GM12878 (cell line): ENCODE measurements at regions not wholly inside any gene's neighbourhood (a gene's known extent, or its start where the extent isn't known, plus 50 kb on each side); places are given as distances from the start of the nearest gene placed in this dataset.

Experiments used
- ATAC-seq: fragments of 200-7000 bp; cut with Tn5 transposase; 3 replicates; pipeline ENCODE4 v1.9.1; 2020; ENCODE audit warnings: mild to moderate bottlenecking, moderate library complexity
- BruUV-seq: library from RNA; stranded (reverse); fragments of 400-500 nt; replicated peaks from 2 replicates; lab custom pipeline; 2021; lab: Mats Ljungman, UMichigan
- CTCF ChIA-PET: fragments of 300-600 bp; sonication (Branson Sonifier 250); formaldehyde crosslinking; extraction: SDS; loops from one replicate; lab custom pipeline; 2021; ENCODE audit warnings: inconsistent platforms; lab: Yijun Ruan, JAX
- POLR2A ChIA-PET: fragments of 350-600 bp; formaldehyde crosslinking; extraction: SDS; loops from one replicate; lab custom pipeline; 2021; ENCODE audit warnings: inconsistent platforms; lab: Charles Lee
- RAD21 ChIA-PET: fragments of 300-600 bp; sonication (Branson Sonifier 250); formaldehyde crosslinking; loops from one replicate; lab custom pipeline; 2023; ENCODE audit warnings: antibody characterized with exemption; ENCODE audit not compliant: unreplicated experiment; lab: Charles Lee
- SMC1A ChIA-PET: fragments of 300-600 bp; sonication (Branson Sonifier 250); formaldehyde crosslinking; loops from one replicate; lab custom pipeline; 2023; ENCODE audit not compliant: unreplicated experiment, uncharacterized antibody; lab: Charles Lee
- DNase-seq: peaks from one replicate; pipeline ENCODE4 v3.0.0-alpha.2; 2011; ENCODE audit warnings: low read depth, low spot score
- FAIRE-seq: peaks from 3 replicates; lab custom pipeline; 2011; peaks lifted over from hg19 to GRCh38; lab: Jason Lieb, UNC
- H2AFZ ChIP-seq: 2 replicates; pipeline ENCODE4 v1.6.0; 2011; ENCODE audit warnings: low read depth, low read length, control low read depth; ENCODE audit not compliant: control insufficient read depth
- H3K27ac ChIP-seq: 2 replicates; pipeline ENCODE4 v1.5.1; 2011; ENCODE audit warnings: control low read depth; ENCODE audit not compliant: control insufficient read depth, insufficient read depth
- H3K27me3 ChIP-seq, 2 experiments: replicated peaks in 1 of 2; 2 replicates each; pipeline versions ENCODE4 v1.6.0 to v1.6.1; 2011; ENCODE audit warnings: low read length in 1 of 2; ENCODE audit not compliant: control insufficient read depth in 2 of 2, insufficient read depth in 2 of 2
- H3K36me3 ChIP-seq, 2 experiments: 2 replicates each; pipeline ENCODE4 v1.5.1; 2011; ENCODE audit warnings: low read length in 1 of 2; ENCODE audit not compliant: control insufficient read depth in 2 of 2, insufficient read depth in 2 of 2
- H3K4me1 ChIP-seq: 2 replicates; pipeline ENCODE4 v1.6.1; 2011; ENCODE audit warnings: mild to moderate bottlenecking, low read length, moderate library complexity, mixed read lengths; ENCODE audit not compliant: control insufficient read depth, insufficient read depth
- H3K4me2 ChIP-seq: 2 replicates; pipeline ENCODE4 v1.6.0; 2011; ENCODE audit warnings: control low read depth; ENCODE audit not compliant: control insufficient read depth, insufficient read depth
- H3K4me3 ChIP-seq: fragments of 200-600 bp; sonication (generic); 2 replicates; pipeline ENCODE4 v1.5.1; 2016
- H3K79me2 ChIP-seq: 2 replicates; pipeline ENCODE4 v1.6.0; 2011; ENCODE audit warnings: low read length; ENCODE audit not compliant: control insufficient read depth, insufficient read depth
- H3K9ac ChIP-seq: 2 replicates; pipeline ENCODE4 v1.8.0; 2011; ENCODE audit warnings: low read length, control low read depth, mixed read lengths; ENCODE audit not compliant: control insufficient read depth, insufficient read depth
- H3K9me3 ChIP-seq: replicated peaks from 3 replicates; pipeline ENCODE4 v1.5.1; 2011; ENCODE audit warnings: mild to moderate bottlenecking, low read length; ENCODE audit not compliant: control insufficient read depth, insufficient read depth
- H4K20me1 ChIP-seq: 2 replicates; pipeline ENCODE4 v1.6.0; 2011; ENCODE audit not compliant: control insufficient read depth, insufficient read depth
- CREM ChIP-seq: IDR thresholded peaks from 2 replicates; pipeline ENCODE4 v1.6.1; 2014; ENCODE audit warnings: antibody characterized with exemption, low read depth
- EGR1 ChIP-seq, 2 experiments: IDR thresholded peaks; 1 replicate in 1 of 2; 2 replicates in 1 of 2; pipeline ENCODE4 v1.6.1; 2011 to 2012; ENCODE audit warnings: low read depth in 2 of 2, low read length in 2 of 2, borderline replicate concordance in 1 of 2, mild to moderate bottlenecking in 1 of 2, moderate library complexity in 1 of 2
- EZH2 ChIP-seq: IDR thresholded peaks from 2 replicates; pipeline ENCODE4 v1.6.1; 2012; ENCODE audit warnings: low read depth, mild to moderate bottlenecking, control low read depth, inconsistent platforms, low read length, borderline replicate concordance; ENCODE audit not compliant: control insufficient read depth
- HDGF ChIP-seq: fragments of 450-650 bp; IDR thresholded peaks from 2 replicates; pipeline ENCODE4 v1.6.1; 2016; ENCODE audit warnings: antibody characterized with exemption
- JUNB ChIP-seq: IDR thresholded peaks from 2 replicates; pipeline ENCODE4 v1.6.1; 2016; ENCODE audit warnings: antibody characterized with exemption, mild to moderate bottlenecking
- KAT2A ChIP-seq: conservative IDR thresholded peaks from 2 replicates; pipeline ENCODE4 v1.6.1; 2011; ENCODE audit warnings: low read depth, low read length; ENCODE audit not compliant: control insufficient read depth
- MTA2 ChIP-seq: fragments of 450-650 bp; IDR thresholded peaks from 2 replicates; pipeline ENCODE4 v1.6.1; 2016; ENCODE audit warnings: low read depth, mild to moderate bottlenecking, moderate library complexity
- YBX1 ChIP-seq: fragments of 450-650 bp; IDR thresholded peaks from 2 replicates; pipeline ENCODE4 v1.6.1; 2016; ENCODE audit warnings: antibody characterized with exemption
- ZNF207 ChIP-seq: fragments of 450-650 bp; IDR thresholded peaks from 2 replicates; pipeline ENCODE4 v1.6.1; 2014; ENCODE audit warnings: antibody characterized with exemption, mild to moderate bottlenecking, borderline replicate concordance
- ZNF274 ChIP-seq: IDR thresholded peaks from one replicate; pipeline ENCODE4 v1.8.0; 2011; ENCODE audit not compliant: insufficient read length, insufficient read depth
- WGBS: methylation state at CpG from one replicate; pipeline ENCODE4 v1.1.6; 2016; ENCODE audit warnings: low lambda C conversion rate; ENCODE audit not compliant: insufficient replicate concordance, insufficient coverage; ENCODE audit errors: missing lambda C conversion rate; 5-methylcytosine and 5-hydroxymethylcytosine counted together
- in situ Hi-C: fragments of 300-500 bp; cut with MboI; formaldehyde crosslinking; loops from 9 replicates; pipeline ENCODE4 v1.14.3; 2018; ENCODE audit warnings: mixed read lengths
- intact Hi-C: fragments of 100-400 bp; cut with micrococcal nuclease; formaldehyde crosslinking; loops from one replicate; pipeline ENCODE4 v1.14.2; 2022; ENCODE audit not compliant: unreplicated experiment
- TF ChIP-seq, protein P1 (sequence below): fragments of 150-350 bp; IDR thresholded peaks from 2 replicates; pipeline ENCODE4 v1.6.1; 2014; ENCODE audit warnings: mild to moderate bottlenecking, low read depth, low read length
- TF ChIP-seq, protein P2 (sequence below): IDR thresholded peaks from 2 replicates; pipeline ENCODE4 v1.6.1; 2011; ENCODE audit warnings: borderline replicate concordance, low read depth, mild to moderate bottlenecking, moderate library complexity, low read length; ENCODE audit not compliant: insufficient read depth, poor library complexity, severe bottlenecking
- TF ChIP-seq, protein P3 (sequence below): fragments of 450-650 bp; IDR thresholded peaks from 2 replicates; pipeline ENCODE4 v1.6.1; 2018; ENCODE audit warnings: mild to moderate bottlenecking, low read depth, moderate library complexity; ENCODE audit not compliant: partially characterized antibody
- TF ChIP-seq, protein P4 (sequence below): fragments of 450-650 bp; IDR thresholded peaks from 2 replicates; pipeline ENCODE4 v1.6.1; 2016; ENCODE audit warnings: mild to moderate bottlenecking, moderate library complexity, borderline replicate concordance

DNA sequence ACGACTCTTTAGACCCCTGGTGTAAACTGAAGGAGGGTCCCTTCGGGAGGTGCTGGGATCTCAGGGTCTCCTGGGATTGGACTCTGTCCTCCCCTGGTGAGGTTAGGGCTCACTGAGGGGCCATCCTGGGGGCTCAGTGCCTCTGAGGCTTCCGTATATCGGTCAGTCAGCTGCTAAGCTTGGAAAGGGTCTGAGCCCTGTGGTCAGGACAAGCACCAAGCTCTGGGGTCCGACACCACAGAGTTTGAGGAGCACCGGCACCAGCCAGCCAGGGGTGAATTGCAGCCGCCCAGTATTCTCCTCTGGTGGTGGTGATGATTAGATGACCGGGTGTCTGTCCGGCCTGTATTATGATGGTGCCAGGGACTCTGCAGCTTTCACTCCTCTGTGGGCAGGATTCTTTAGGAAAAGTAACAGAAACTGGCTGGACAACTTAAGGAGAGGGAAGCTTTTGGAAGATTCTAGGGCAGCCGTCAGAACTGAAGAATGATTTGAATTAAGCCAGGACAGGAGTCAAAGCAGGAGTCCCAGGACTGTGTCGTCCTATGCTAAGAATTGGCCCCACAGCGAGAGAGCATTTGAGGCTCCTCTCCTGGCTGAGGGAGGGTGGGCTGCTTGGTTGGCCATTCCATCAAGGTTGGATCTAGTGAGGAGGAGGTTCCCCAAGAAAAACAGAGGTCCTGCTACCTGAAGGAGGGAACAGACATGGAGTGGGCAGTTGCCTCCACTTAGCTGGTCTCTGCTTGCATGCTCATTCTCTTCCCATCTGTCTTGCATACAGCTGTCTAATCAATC lies 158.6 kb upstream of the HS6ST1 start:
- 45% methylated on average over 12 of the region's 12 CpGs for WGBS
- intact Hi-C loops, result no loop called here
- DNase-seq (no peak), ATAC-seq (no peak), FAIRE-seq (no peak)
- Histone ChIP-seq H4K20me1 (no peaks in the 10 kb centered on the region), H3K27me3 (no peaks in the 10 kb centered on the region), H3K4me2 (no peak overlapping the region), H3K36me3 (no peaks in the 10 kb centered on the region), H2AFZ (no peak overlapping the region), H3K9me3 (no peaks in the 10 kb centered on the region; the same call in 2 of the 3 replicates), H3K79me2 (no peaks in the 10 kb centered on the region), H3K27ac (no peak overlapping the region), H3K4me3 (no peak overlapping the region), H3K9ac (no peak overlapping the region), H3K4me1 (peaks cover 7% of the 10 kb centered on the region)
- BruUV-seq, result no TSS peak
- ChIA-PET POLR2A (no interaction called here), SMC1A (no interaction called here), CTCF (no interaction called here), RAD21 (no interaction called here)
- in situ Hi-C loops, result no loop called here
- no peak for TF ChIP-seq ZNF207
- TF ChIP-seq, protein P1, sequence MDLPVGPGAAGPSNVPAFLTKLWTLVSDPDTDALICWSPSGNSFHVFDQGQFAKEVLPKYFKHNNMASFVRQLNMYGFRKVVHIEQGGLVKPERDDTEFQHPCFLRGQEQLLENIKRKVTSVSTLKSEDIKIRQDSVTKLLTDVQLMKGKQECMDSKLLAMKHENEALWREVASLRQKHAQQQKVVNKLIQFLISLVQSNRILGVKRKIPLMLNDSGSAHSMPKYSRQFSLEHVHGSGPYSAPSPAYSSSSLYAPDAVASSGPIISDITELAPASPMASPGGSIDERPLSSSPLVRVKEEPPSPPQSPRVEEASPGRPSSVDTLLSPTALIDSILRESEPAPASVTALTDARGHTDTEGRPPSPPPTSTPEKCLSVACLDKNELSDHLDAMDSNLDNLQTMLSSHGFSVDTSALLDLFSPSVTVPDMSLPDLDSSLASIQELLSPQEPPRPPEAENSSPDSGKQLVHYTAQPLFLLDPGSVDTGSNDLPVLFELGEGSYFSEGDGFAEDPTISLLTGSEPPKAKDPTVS, result no peak
- TF ChIP-seq, protein P2, sequence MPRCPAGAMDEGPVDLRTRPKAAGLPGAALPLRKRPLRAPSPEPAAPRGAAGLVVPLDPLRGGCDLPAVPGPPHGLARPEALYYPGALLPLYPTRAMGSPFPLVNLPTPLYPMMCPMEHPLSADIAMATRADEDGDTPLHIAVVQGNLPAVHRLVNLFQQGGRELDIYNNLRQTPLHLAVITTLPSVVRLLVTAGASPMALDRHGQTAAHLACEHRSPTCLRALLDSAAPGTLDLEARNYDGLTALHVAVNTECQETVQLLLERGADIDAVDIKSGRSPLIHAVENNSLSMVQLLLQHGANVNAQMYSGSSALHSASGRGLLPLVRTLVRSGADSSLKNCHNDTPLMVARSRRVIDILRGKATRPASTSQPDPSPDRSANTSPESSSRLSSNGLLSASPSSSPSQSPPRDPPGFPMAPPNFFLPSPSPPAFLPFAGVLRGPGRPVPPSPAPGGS, result no peak
- TF ChIP-seq CREM, result no peak
- TF ChIP-seq, protein P3, sequence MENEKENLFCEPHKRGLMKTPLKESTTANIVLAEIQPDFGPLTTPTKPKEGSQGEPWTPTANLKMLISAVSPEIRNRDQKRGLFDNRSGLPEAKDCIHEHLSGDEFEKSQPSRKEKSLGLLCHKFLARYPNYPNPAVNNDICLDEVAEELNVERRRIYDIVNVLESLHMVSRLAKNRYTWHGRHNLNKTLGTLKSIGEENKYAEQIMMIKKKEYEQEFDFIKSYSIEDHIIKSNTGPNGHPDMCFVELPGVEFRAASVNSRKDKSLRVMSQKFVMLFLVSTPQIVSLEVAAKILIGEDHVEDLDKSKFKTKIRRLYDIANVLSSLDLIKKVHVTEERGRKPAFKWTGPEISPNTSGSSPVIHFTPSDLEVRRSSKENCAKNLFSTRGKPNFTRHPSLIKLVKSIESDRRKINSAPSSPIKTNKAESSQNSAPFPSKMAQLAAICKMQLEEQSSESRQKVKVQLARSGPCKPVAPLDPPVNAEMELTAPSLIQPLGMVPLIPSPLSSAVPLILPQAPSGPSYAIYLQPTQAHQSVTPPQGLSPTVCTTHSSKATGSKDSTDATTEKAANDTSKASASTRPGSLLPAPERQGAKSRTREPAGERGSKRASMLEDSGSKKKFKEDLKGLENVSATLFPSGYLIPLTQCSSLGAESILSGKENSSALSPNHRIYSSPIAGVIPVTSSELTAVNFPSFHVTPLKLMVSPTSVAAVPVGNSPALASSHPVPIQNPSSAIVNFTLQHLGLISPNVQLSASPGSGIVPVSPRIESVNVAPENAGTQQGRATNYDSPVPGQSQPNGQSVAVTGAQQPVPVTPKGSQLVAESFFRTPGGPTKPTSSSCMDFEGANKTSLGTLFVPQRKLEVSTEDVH, result no peak
- TF ChIP-seq MTA2, result no peak
- no peak for TF ChIP-seq YBX1
- TF ChIP-seq ZNF274, result no peak
- TF ChIP-seq JUNB, result no peak
- no peak for TF ChIP-seq KAT2A
- TF ChIP-seq EZH2, result no peak
- TF ChIP-seq HDGF, result no peak
- no peak for TF ChIP-seq EGR1 (IDR thresholded peaks at IDR 0.05; ENCODE audit: borderline replicate concordance in 1 of 2, low read depth in 2 of 2, low read length in 2 of 2)
- TF ChIP-seq, protein P4, sequence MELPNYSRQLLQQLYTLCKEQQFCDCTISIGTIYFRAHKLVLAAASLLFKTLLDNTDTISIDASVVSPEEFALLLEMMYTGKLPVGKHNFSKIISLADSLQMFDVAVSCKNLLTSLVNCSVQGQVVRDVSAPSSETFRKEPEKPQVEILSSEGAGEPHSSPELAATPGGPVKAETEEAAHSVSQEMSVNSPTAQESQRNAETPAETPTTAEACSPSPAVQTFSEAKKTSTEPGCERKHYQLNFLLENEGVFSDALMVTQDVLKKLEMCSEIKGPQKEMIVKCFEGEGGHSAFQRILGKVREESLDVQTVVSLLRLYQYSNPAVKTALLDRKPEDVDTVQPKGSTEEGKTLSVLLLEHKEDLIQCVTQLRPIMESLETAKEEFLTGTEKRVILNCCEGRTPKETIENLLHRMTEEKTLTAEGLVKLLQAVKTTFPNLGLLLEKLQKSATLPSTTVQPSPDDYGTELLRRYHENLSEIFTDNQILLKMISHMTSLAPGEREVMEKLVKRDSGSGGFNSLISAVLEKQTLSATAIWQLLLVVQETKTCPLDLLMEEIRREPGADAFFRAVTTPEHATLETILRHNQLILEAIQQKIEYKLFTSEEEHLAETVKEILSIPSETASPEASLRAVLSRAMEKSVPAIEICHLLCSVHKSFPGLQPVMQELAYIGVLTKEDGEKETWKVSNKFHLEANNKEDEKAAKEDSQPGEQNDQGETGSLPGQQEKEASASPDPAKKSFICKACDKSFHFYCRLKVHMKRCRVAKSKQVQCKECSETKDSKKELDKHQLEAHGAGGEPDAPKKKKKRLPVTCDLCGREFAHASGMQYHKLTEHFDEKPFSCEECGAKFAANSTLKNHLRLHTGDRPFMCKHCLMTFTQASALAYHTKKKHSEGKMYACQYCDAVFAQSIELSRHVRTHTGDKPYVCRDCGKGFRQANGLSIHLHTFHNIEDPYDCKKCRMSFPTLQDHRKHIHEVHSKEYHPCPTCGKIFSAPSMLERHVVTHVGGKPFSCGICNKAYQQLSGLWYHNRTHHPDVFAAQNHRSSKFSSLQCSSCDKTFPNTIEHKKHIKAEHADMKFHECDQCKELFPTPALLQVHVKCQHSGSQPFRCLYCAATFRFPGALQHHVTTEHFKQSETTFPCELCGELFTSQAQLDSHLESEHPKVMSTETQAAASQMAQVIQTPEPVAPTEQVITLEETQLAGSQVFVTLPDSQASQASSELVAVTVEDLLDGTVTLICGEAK, result no peak
